Left colon (tissue), 2 donors: ENCODE measurements at regions not wholly inside any gene's neighbourhood (a gene's known extent, or its start where the extent isn't known, plus 50 kb on each side); places are given as distances from the start of the nearest gene placed in this dataset.

Source experiments
- ATAC-seq: fragments of 200-7000 bp; cut with Tn5 transposase; one replicate; pipeline ENCODE4 v1.9.1; 2020; ENCODE audit warnings: mild to moderate bottlenecking, moderate library complexity
- DNase-seq, 2 donors: peaks; one replicate each; pipeline ENCODE4 v3.0.0-alpha.2; 2020
- intact Hi-C, 2 donors: fragments of 100-400 bp; cut with DNase I in 1 of 2; cut with micrococcal nuclease in 1 of 2; formaldehyde crosslinking; loops; one replicate each; pipeline versions ENCODE4 v1.11.2 to v1.14.0; 2022; cut with DNase I, micrococcal nuclease
- donor health status: DM: no; HTN: no; CAD: no.
- donor health status: DM: yes; HTN: yes; CAD: no.

- no peak for ATAC-seq
- intact Hi-C loops: no loop called here
- no peak for DNase-seq
Observed at GRCh38 chr13:68185444-68186141, 955.5 kb upstream of the PCDH9 start.

DNA sequence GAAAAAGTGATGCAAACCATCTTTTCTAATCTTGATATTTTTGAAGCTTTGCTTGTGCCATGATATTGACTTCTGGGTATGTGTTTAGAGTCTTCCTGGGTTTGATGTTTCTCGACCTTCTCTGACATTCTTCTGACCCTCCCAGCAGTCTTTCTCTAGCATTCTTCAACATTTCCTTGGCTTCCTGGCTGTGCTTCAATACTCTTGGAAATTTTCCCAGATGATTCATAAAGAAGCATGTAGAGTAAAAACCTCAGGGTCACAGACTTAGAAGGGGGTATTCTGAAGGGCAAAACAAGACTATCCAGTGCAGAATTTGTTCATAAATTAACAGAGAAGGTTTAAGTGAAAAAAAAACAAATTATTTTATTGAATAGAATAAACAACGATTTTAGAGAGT, 946.3 kb upstream of the PCDH9 start:
- DNase-seq: no peak
- no peak for ATAC-seq
- intact Hi-C loops: no loop called here

DNA sequence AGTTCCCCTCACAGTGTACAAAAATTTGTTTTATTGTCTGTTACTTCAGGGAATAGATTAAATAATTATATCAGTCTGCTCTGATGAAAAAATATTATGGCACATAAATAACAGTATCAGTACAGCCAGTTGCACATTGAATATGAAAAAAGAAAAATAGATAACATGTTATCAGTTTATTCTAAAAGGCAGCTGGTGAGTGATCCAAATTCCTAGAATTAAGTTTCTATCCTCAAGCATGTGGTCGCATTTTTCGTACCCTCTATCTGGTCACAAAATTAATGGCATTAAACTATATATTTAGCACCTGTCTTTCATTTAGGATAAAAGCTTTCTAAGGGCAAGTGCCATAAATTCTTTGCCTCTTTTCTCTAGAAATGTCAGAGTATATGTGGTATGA, 944.8 kb upstream of the PCDH9 start:
- intact Hi-C loops: no loop called here
- DNase-seq (no peak), ATAC-seq (no peak)

DNA sequence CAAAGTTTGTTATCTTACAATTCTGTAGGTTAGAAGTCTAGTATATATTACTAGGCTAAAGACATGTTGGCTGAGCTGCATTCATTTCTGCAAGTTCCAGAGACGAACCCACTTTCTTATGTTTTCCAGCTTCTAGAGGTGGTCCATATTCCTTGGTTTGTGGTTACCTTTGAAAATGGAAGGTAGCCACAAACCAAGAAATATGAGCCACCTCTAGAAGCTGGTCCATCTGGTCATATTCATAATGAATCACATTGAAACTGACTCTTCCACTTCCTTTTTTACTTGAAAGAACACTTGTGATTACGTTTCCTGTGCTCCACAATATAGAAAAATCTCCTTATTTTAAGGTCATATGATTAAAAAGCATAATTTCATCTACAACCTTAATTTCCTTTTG, 943.0 kb upstream of the PCDH9 start:
- ATAC-seq: no peak
- no peak for DNase-seq
- intact Hi-C loops: no loop called here

- intact Hi-C loops: no loop called here
- no peak for ATAC-seq
- no peak for DNase-seq
Observed at GRCh38 chr13:68170961-68171360, 940.8 kb upstream of the PCDH9 start.

- DNase-seq: no peak
Observed at GRCh38 chr13:68168448-68168847, 938.3 kb upstream of the PCDH9 start.

GRCh38 chr13:68160466-68160865, 930.3 kb upstream of the PCDH9 start:
- ATAC-seq (no peak), DNase-seq (no peak)
- intact Hi-C loops: no loop called here

More at GRCh38 chr13:68168448-68168847, 938.3 kb upstream of the PCDH9 start:
- no peak for ATAC-seq
- intact Hi-C loops: no loop called here

GRCh38 chr13:68152414-68152813, 922.3 kb upstream of the PCDH9 start:
- ATAC-seq: no peak
- no peak for DNase-seq
- intact Hi-C loops: no loop called here

DNA sequence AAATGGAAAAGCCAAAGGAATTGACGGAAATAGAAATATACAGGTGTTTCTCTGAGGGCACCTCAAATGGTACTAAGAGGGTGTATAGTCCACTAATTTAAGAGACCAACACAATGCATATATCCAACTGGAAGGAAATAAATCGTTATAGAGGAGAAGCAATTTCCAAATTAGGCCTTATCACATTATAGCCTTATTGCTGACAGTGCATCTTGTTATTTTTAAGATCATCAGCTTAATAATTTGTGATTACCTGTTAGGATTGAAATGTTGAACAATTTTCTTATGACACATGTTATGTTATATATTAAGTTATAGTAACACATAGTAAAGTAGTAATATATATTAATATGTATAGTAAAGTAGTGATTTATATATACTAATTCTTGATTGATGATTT, 915.7 kb upstream of the PCDH9 start:
- DNase-seq: no peak
- intact Hi-C loops: no loop called here
- no peak for ATAC-seq

GRCh38 chr13:68128297-68128915, 898.3 kb upstream of the PCDH9 start:
- DNase-seq: no peak
- intact Hi-C loops: no loop called here
- ATAC-seq: no peak

- no peak for ATAC-seq
- intact Hi-C loops: no loop called here
- DNase-seq: no peak
Observed at GRCh38 chr13:68125087-68125480, 894.9 kb upstream of the PCDH9 start.

- DNase-seq (no peak), ATAC-seq (no peak)
- intact Hi-C loops: no loop called here
Observed at GRCh38 chr13:68124437-68125086, 894.4 kb upstream of the PCDH9 start.

DNA sequence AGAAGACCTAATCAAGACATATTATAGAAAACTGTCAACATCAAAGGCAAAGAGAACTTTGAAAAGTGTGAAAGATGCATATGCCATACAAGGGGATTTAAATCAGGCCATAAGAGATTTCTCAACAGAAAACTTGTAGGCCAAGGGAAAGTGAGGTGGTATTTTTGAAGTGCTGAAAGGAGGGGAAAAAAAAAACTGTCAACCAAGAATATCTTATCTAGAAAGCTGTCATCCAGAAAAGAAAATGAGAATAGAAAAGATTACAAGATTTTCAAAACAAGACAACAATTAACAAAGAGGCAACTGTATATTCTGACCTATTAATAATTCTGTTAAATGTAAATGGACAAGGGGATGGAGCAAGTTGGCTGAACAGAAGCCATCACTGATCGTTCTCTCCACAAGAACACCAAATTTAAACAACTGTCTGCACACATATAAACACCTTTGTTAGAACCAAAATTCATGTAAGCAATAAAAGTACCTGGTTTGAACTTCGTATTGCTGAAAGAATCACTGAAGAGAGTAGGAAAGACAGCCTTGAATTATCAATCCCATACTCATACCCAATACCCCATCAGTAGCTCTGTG, 880.1 kb upstream of the PCDH9 start:
- ATAC-seq: no peak
- intact Hi-C loops: no loop called here
- no peak for DNase-seq

DNA sequence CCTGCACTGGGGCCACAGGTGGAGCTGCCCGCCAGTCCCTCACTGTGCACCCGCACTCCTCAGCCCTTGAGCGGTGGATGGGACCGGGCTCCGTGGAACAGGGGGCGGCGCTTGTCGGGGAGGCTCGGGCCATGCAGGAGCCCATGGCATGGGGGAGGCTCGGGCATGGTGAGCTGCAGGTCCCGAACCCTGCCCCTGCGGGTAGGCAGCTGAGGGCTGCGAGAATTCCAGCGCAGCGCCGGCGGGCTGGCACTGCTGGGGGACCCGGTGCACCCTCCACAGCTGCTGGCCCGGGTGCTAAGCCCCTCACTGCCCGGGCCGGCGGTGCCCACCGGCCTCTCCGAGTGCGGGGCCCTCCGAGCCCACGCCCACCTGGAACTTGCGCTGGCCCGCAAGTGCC, 877.5 kb upstream of the PCDH9 start:
- DNase-seq (no peak), ATAC-seq (no peak)
- intact Hi-C loops: no loop called here

- no peak for ATAC-seq
Observed at GRCh38 chr13:68099631-68100030, 869.5 kb upstream of the PCDH9 start.

GRCh38 chr13:68081061-68081460, 850.9 kb upstream of the PCDH9 start:
- no peak for DNase-seq
- intact Hi-C loops: no loop called here
- no peak for ATAC-seq

More at GRCh38 chr13:68099631-68100030, 869.5 kb upstream of the PCDH9 start:
- DNase-seq: no peak
- intact Hi-C loops: no loop called here

DNA sequence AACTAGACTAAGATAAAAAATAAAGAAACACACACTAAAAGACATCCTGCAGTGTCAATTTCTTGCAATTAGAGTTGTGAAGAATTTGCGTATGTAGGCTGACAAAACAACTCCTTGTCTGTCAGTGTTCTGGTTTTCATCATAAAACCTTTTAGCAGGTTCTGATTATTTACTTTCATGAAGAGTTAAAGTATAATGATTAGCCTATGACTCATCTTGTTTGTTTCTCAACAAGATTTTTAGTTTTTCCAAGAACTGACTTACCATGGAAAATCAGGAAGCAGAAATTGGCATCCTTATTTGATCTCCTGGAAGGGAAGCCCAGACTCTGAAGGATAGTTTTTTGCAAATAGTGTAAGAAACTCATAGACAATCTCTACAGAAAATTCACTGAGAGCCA, 848.7 kb upstream of the PCDH9 start:
- intact Hi-C loops: no loop called here
- no peak for ATAC-seq
- no peak for DNase-seq

- ATAC-seq (no peak), DNase-seq (no peak)
- intact Hi-C loops: no loop called here
Observed at GRCh38 chr13:68078469-68078868, 848.3 kb upstream of the PCDH9 start.

- intact Hi-C loops: no loop called here
- ATAC-seq (no peak), DNase-seq (no peak)
Observed at GRCh38 chr13:68076046-68076445, 845.9 kb upstream of the PCDH9 start.

DNA sequence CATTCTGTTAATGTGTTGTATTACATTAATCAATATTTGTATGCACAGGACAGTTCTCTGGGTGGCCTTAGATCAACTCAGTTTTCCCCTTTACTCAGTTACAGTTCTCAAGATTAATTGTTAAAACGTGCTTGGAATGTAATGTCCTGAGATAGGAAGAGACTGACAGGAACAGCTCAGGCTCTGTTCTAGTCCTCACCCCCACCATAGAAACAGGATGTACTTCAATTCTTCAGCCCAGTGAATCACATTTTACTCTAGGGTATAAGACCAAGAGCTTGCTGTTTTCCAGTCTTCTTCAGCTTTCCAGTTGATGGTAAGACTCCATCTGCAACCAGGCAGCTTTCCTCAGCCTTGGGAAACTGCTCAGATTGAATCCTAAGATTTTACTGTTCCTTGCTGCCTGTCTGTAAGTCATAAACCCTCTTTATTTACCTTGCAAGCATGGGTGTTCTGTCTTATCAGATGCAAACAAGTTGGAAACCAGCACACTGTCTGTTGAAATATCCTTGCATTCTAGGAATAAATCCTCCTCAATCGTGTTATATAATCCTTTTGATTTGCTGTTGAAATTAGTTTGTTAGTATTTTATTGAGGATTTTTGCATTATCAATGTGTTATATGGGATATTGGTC, 836.9 kb upstream of the PCDH9 start:
- ATAC-seq: peak; percentile 100
- intact Hi-C loops: no loop called here

More for the DNA sequence above, 836.9 kb upstream of the PCDH9 start:
- DNase-seq: no peak
